ENCODE measurements at regions not wholly inside any gene's neighbourhood (a gene's known extent, or its start where the extent isn't known, plus 50 kb on each side); places are given as distances from the start of the nearest gene placed in this dataset.
"Not testable (repeated sequence)": the region's sequence is repeated elsewhere in the genome, so short reads cannot be mapped to it uniquely, and the experiment has no call there.

GRCh38 chr2:47720559-47720958, 62.4 kb upstream of the MSH6 start:
- no peaks in the 10 kb centered on the region for H3K27me3 ChIP-seq (replicated peaks; ENCODE audit: insufficient read depth)
- H3K4me1 ChIP-seq (ENCODE audit: control insufficient read depth in 1 of 2, low read depth in 2 of 2): no peaks in the 10 kb centered on the region
- H3K9me3 ChIP-seq: no peaks in the 10 kb centered on the region
- no peak overlapping the region for H3K27ac ChIP-seq
- no peaks in the 10 kb centered on the region for H3K36me3 ChIP-seq
- H3K4me3 ChIP-seq: no peak overlapping the region
- TF ChIP-seq CTCF (IDR thresholded peaks at IDR 0.05): no peak
- ATAC-seq (ENCODE audit: insufficient number of reproducible peaks, low FRiP score, low read depth) (no peak), DNase-seq (ENCODE audit: low spot score) (no peak)

- no peak for TF ChIP-seq CTCF (IDR thresholded peaks at IDR 0.05)
- Histone ChIP-seq H3K27ac (no peak overlapping the region), H3K4me1 (ENCODE audit: control insufficient read depth in 1 of 2, low read depth in 2 of 2) (no peaks in the 10 kb centered on the region), H3K4me3 (no peak overlapping the region), H3K27me3 (replicated peaks; ENCODE audit: insufficient read depth) (no peaks in the 10 kb centered on the region), H3K9me3 (no peaks in the 10 kb centered on the region), H3K36me3 (no peaks in the 10 kb centered on the region)
- ATAC-seq (ENCODE audit: insufficient number of reproducible peaks, low FRiP score, low read depth): no peak
- no peak for DNase-seq (ENCODE audit: low spot score)
Observed at GRCh38 chr2:47720036-47720435, 62.9 kb upstream of the MSH6 start.

GRCh38 chr2:47719099-47719498, 63.8 kb upstream of the MSH6 start:
- TF ChIP-seq CTCF (IDR thresholded peaks at IDR 0.05): no peak
- ATAC-seq (ENCODE audit: insufficient number of reproducible peaks, low FRiP score, low read depth) (no peak), DNase-seq (ENCODE audit: low spot score) (no peak)
- no peaks in the 10 kb centered on the region for H3K27me3 ChIP-seq (replicated peaks; ENCODE audit: insufficient read depth)
- H3K4me3 ChIP-seq: no peak overlapping the region
- H3K36me3 ChIP-seq: no peaks in the 10 kb centered on the region
- no peaks in the 10 kb centered on the region for H3K4me1 ChIP-seq (ENCODE audit: control insufficient read depth in 1 of 2, low read depth in 2 of 2)
- H3K9me3 ChIP-seq: no peaks in the 10 kb centered on the region
- H3K27ac ChIP-seq: no peak overlapping the region

- H3K9me3 ChIP-seq; DNase-seq (ENCODE audit: low spot score); H3K27ac ChIP-seq; ATAC-seq (ENCODE audit: insufficient number of reproducible peaks, low FRiP score, low read depth); H3K36me3 ChIP-seq; H3K4me3 ChIP-seq; H3K27me3 ChIP-seq (replicated peaks; ENCODE audit: insufficient read depth); H3K4me1 ChIP-seq (ENCODE audit: control insufficient read depth in 1 of 2, low read depth in 2 of 2): not testable (repeated sequence)
Observed at GRCh38 chr2:47716307-47716706, 66.6 kb upstream of the MSH6 start.

GRCh38 chr2:47715552-47715951, 67.4 kb upstream of the MSH6 start:
- Histone ChIP-seq H3K27ac (no peak overlapping the region), H3K4me3 (no peak overlapping the region), H3K9me3 (no peaks in the 10 kb centered on the region), H3K4me1 (ENCODE audit: control insufficient read depth in 1 of 2, low read depth in 2 of 2) (no peaks in the 10 kb centered on the region), H3K27me3 (replicated peaks; ENCODE audit: insufficient read depth) (no peaks in the 10 kb centered on the region), H3K36me3 (no peaks in the 10 kb centered on the region)
- ATAC-seq (ENCODE audit: insufficient number of reproducible peaks, low FRiP score, low read depth): no peak
- no peak for DNase-seq (ENCODE audit: low spot score)
- TF ChIP-seq CTCF (IDR thresholded peaks at IDR 0.05): no peak

- no peak overlapping the region for H3K4me3 ChIP-seq
- H3K4me1 ChIP-seq (ENCODE audit: control insufficient read depth in 1 of 2, low read depth in 2 of 2): no peaks in the 10 kb centered on the region
- H3K36me3 ChIP-seq: no peaks in the 10 kb centered on the region
- TF ChIP-seq CTCF (IDR thresholded peaks at IDR 0.05): no peak
- H3K27me3 ChIP-seq (replicated peaks; ENCODE audit: insufficient read depth): no peaks in the 10 kb centered on the region
- H3K27ac ChIP-seq: no peak overlapping the region
- ATAC-seq (ENCODE audit: insufficient number of reproducible peaks, low FRiP score, low read depth) (no peak), DNase-seq (ENCODE audit: low spot score) (no peak)
- no peaks in the 10 kb centered on the region for H3K9me3 ChIP-seq
Observed at GRCh38 chr2:47708801-47709499, 74.0 kb upstream of the MSH6 start.

All from thoracic aorta (tissue), 2 donors.